ENCODE measurements at regions not wholly inside any gene's neighbourhood (a gene's known extent, or its start where the extent isn't known, plus 50 kb on each side); places are given as distances from the start of the nearest gene placed in this dataset.

DNA sequence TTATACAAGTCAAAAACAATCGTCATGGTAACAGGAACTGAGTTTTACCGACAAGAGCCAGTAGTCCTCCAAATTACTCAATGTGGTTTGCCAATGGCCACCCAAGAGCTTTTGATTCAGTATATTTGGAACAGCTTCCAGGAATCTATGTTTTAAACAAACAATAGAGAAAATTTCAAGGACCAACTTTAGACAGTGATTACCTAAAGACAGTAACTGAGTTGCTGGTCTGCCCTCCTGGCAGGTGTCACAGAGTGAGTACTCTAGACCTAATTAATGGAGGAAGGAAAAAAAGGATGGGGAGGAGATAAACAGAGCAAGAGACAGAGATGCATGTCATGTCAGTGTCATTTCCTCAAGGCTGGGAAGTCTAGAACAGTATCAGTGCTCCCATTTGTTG is 361.3 kb upstream of the BTBD3 start:
- H3K9me3 ChIP-seq (ENCODE audit: control insufficient read depth, insufficient read depth, low read length): no peaks in the 10 kb centered on the region
- H3K4me3 ChIP-seq (ENCODE audit: low read depth, low read length): no peak overlapping the region
- H3K9ac ChIP-seq (ENCODE audit: low read depth, low read length): no peak overlapping the region
- no peaks in the 10 kb centered on the region for H3K27me3 ChIP-seq (ENCODE audit: control insufficient read depth, insufficient read depth, low read length)
- no peaks in the 10 kb centered on the region for H3K36me3 ChIP-seq (ENCODE audit: control insufficient read depth, insufficient read depth, low read length)
- no peaks in the 10 kb centered on the region for H3K4me1 ChIP-seq (ENCODE audit: control insufficient read depth, insufficient read depth, low read length)

DNA sequence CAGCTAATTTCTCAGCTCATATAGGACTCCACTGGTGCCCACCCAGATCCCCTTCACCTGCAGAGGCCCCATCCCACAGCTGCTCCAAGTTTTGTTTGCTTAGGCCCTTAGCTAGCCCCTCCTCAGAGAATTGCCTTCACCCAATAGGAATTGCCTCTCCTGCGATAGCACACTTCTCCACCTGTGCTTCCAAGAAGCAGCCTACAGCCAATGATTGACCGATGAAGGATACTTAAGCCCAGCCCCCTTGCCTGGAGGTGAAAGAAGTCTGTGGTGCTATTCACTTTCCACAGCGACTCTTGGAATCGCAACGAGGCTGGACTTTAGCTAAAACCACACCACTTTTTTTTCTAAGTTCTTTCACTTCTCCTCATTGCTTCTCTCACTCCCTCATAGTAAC is 353.2 kb upstream of the BTBD3 start:
- no peaks in the 10 kb centered on the region for H3K36me3 ChIP-seq (ENCODE audit: control insufficient read depth, insufficient read depth, low read length)
- H3K9ac ChIP-seq (ENCODE audit: low read depth, low read length): no peak overlapping the region
- H3K27me3 ChIP-seq (ENCODE audit: control insufficient read depth, insufficient read depth, low read length): no peaks in the 10 kb centered on the region
- H3K4me1 ChIP-seq (ENCODE audit: control insufficient read depth, insufficient read depth, low read length): no peaks in the 10 kb centered on the region
- H3K9me3 ChIP-seq (ENCODE audit: control insufficient read depth, insufficient read depth, low read length): no peaks in the 10 kb centered on the region
- no peak overlapping the region for H3K4me3 ChIP-seq (ENCODE audit: low read depth, low read length)

DNA sequence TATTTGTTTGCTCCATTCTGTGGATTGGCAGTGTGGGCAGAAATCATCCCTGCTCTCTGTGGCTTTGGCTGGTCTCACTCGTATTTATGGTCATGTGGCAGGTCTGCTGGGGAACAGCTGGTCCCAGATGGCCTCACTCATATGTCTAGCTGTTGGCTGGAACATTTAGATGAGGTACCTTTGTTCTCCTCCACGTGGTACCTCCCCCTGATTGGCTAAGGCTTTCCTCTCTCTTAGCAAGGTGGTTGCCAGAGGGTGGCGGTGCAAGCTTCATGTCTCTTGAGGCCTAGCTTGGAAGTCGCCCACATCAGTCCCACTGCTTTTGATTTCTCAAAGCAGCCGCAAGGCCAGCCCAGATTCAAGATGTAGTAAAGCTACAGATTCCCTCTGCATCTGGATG is 348.5 kb upstream of the BTBD3 start:
- Histone ChIP-seq H3K4me3 (ENCODE audit: low read depth, low read length) (no peak overlapping the region), H3K4me1 (ENCODE audit: control insufficient read depth, insufficient read depth, low read length) (no peaks in the 10 kb centered on the region)

DNA sequence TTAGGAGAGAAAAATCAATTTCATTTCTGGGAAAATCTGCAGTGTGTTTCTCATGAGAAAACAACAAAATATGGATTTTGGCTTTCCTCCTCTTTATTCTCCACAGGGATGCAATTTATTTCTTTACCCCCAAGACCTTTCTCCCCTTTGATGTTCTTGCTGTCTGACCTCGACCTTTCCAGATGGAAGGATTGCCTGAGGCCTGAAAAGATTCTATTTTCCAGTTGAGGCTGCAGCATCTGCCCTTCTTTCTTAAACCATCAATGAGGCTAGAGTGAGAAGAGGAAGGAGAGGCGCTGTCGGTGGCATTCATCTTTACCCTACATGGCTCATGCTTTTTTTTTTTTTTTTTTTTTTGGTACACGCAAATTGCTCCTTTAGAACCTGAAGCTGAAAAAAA is 344.2 kb upstream of the BTBD3 start:
- Histone ChIP-seq H3K27me3 (ENCODE audit: control insufficient read depth, insufficient read depth, low read length) (no peaks in the 10 kb centered on the region), H3K36me3 (ENCODE audit: control insufficient read depth, insufficient read depth, low read length) (no peaks in the 10 kb centered on the region), H3K4me3 (ENCODE audit: low read depth, low read length) (no peak overlapping the region), H3K9me3 (ENCODE audit: control insufficient read depth, insufficient read depth, low read length) (no peaks in the 10 kb centered on the region), H3K9ac (ENCODE audit: low read depth, low read length) (no peak overlapping the region), H3K4me1 (ENCODE audit: control insufficient read depth, insufficient read depth, low read length) (no peaks in the 10 kb centered on the region)

More for the DNA sequence above, 348.5 kb upstream of the BTBD3 start:
- H3K36me3 ChIP-seq (ENCODE audit: control insufficient read depth, insufficient read depth, low read length): no peaks in the 10 kb centered on the region
- H3K9me3 ChIP-seq (ENCODE audit: control insufficient read depth, insufficient read depth, low read length): no peaks in the 10 kb centered on the region
- H3K9ac ChIP-seq (ENCODE audit: low read depth, low read length): no peak overlapping the region
- H3K27me3 ChIP-seq (ENCODE audit: control insufficient read depth, insufficient read depth, low read length): no peaks in the 10 kb centered on the region

DNA sequence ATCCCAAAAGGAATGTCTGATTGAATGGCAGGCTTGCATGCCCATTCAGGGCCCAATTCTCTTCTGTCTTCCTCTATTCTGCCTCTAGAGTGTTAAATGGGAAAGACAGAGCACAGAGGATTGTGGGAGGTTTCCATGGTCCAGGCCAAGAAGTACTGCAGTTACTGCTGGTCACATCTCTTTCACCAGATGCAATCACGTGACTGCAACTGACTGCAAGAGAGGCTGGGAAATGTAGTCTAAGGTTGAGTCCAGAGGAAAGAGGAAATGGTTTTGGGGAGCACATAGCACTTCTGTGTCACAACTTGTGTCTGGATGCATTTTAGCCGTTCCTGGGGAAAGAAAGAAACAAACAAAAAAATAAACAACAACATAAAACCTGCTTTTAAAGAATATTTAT is 336.4 kb upstream of the BTBD3 start:
- H3K4me1 ChIP-seq (ENCODE audit: control insufficient read depth, insufficient read depth, low read length): no peaks in the 10 kb centered on the region
- no peak overlapping the region for H3K9ac ChIP-seq (ENCODE audit: low read depth, low read length)
- no peak overlapping the region for H3K4me3 ChIP-seq (ENCODE audit: low read depth, low read length)
- H3K27me3 ChIP-seq (ENCODE audit: control insufficient read depth, insufficient read depth, low read length): no peaks in the 10 kb centered on the region
- H3K36me3 ChIP-seq (ENCODE audit: control insufficient read depth, insufficient read depth, low read length): no peaks in the 10 kb centered on the region
- no peaks in the 10 kb centered on the region for H3K9me3 ChIP-seq (ENCODE audit: control insufficient read depth, insufficient read depth, low read length)

DNA sequence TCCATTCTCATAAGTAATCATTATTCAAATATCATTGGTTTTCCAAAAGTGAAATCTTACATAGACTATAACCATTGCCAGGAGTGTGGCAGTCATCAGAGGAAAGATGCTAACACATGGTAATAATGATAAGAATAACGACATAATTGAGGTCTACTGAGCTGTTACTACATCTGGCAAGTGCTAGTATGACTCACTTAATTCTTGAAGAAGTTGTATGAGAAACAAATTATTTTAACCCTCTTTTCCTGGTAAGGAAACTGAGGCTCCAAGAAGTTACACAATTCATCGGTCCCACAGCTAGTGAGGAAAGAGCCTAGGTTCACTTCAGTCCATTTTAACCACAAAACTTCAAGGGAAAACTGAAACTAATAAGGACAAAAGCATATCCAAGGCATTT is 335.6 kb upstream of the BTBD3 start:
- Histone ChIP-seq H3K4me3 (ENCODE audit: low read depth, low read length) (no peak overlapping the region), H3K27me3 (ENCODE audit: control insufficient read depth, insufficient read depth, low read length) (no peaks in the 10 kb centered on the region), H3K9me3 (ENCODE audit: control insufficient read depth, insufficient read depth, low read length) (no peaks in the 10 kb centered on the region), H3K4me1 (ENCODE audit: control insufficient read depth, insufficient read depth, low read length) (no peaks in the 10 kb centered on the region), H3K9ac (ENCODE audit: low read depth, low read length) (no peak overlapping the region), H3K36me3 (ENCODE audit: control insufficient read depth, insufficient read depth, low read length) (no peaks in the 10 kb centered on the region)

DNA sequence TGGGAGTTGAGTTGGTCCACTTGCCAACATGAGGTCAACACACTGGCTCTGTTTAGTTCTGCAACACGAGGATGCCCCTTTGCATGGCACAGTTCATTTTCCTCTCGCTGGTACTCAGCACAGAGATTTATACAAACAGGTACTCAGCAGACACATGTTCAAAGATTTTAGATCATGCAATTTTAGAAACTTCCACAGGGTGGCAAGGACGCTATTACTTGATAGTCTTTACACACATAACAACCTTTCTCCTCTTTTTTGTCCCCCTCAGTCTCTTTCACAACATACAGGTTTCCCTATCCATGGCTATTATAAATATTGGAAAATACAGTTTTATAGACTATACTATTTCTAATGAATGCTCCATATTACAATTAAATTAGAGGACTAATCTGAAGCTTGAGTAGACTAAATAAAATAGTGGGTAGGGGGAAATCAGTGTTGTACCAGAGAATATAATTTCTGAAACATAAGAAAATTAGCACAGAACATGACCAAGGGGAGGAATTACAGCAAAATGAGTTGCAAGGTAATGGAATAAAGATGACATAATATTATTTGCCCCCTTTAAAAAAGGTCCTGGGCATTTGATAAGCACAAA is 331.8 kb upstream of the BTBD3 start:
- H3K9ac ChIP-seq (ENCODE audit: low read depth, low read length): no peak overlapping the region
- no peaks in the 10 kb centered on the region for H3K9me3 ChIP-seq (ENCODE audit: control insufficient read depth, insufficient read depth, low read length)
- no peak overlapping the region for H3K4me3 ChIP-seq (ENCODE audit: low read depth, low read length)
- H3K36me3 ChIP-seq (ENCODE audit: control insufficient read depth, insufficient read depth, low read length): no peaks in the 10 kb centered on the region
- no peaks in the 10 kb centered on the region for H3K4me1 ChIP-seq (ENCODE audit: control insufficient read depth, insufficient read depth, low read length)
- H3K27me3 ChIP-seq (ENCODE audit: control insufficient read depth, insufficient read depth, low read length): no peaks in the 10 kb centered on the region

DNA sequence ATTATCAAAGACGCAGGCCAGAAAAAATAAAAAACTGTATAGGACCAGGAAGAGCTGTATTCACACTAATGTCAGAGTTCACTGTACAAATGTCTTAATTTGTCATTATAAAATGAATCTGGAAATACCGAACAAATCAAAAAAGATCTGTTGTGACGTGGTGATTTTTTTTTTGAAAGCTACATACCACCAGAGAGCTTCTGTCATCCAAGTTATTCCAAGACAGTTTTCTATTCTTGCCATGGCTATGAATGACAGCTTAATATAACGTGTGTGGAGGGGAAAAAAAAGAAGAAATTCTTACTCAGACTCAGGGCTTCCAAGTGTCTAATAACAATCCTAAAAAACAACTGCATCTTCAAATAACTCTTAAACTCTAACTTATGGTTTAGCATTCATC is 328.8 kb upstream of the BTBD3 start:
- Histone ChIP-seq H3K9ac (ENCODE audit: low read depth, low read length) (no peak overlapping the region), H3K9me3 (ENCODE audit: control insufficient read depth, insufficient read depth, low read length) (no peaks in the 10 kb centered on the region), H3K4me1 (ENCODE audit: control insufficient read depth, insufficient read depth, low read length) (no peaks in the 10 kb centered on the region), H3K27me3 (ENCODE audit: control insufficient read depth, insufficient read depth, low read length) (no peaks in the 10 kb centered on the region), H3K36me3 (ENCODE audit: control insufficient read depth, insufficient read depth, low read length) (no peaks in the 10 kb centered on the region), H3K4me3 (ENCODE audit: low read depth, low read length) (no peak overlapping the region)

DNA sequence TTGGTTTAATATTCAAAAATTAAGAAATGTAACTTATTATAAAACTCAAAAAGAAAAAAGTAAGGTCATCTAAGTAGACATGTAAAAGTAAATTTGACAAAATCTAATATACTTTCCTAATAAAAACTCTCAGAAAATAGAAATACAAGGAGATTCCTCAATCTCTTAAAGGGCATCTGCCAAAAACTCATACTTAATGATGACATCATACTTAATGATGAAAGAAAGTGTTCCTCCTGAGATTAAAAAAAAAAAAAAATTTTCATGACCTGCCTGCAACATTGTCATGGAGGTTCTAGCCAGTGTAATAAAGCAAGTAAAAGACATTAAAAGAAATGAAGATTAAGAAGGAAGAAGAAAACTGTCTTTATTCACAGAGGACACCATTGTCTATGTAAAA is 325.7 kb upstream of the BTBD3 start:
- no peaks in the 10 kb centered on the region for H3K9me3 ChIP-seq (ENCODE audit: control insufficient read depth, insufficient read depth, low read length)
- no peaks in the 10 kb centered on the region for H3K4me1 ChIP-seq (ENCODE audit: control insufficient read depth, insufficient read depth, low read length)
- no peaks in the 10 kb centered on the region for H3K36me3 ChIP-seq (ENCODE audit: control insufficient read depth, insufficient read depth, low read length)
- H3K4me3 ChIP-seq (ENCODE audit: low read depth, low read length): no peak overlapping the region
- H3K9ac ChIP-seq (ENCODE audit: low read depth, low read length): no peak overlapping the region
- H3K27me3 ChIP-seq (ENCODE audit: control insufficient read depth, insufficient read depth, low read length): no peaks in the 10 kb centered on the region

DNA sequence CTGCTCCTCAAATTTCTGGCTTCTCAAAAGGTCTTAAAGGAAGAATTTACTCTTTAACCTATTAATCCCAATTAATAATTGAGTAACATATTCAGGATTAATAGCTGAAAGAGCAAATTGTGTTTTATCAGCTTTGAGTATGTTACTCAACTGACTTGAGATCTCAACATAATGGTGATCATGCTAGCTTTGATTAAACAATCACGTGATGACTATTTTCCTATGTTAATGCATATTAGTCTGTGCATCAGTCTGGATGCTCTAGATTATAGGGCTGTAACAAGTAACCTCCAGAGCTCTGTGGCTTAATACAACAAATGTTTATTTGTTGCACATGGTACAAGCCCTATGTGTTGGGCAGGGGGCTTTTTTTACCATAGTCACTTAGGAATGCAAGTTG is 313.4 kb upstream of the BTBD3 start:
- Histone ChIP-seq H3K27me3 (ENCODE audit: control insufficient read depth, insufficient read depth, low read length) (no peaks in the 10 kb centered on the region), H3K4me1 (ENCODE audit: control insufficient read depth, insufficient read depth, low read length) (no peaks in the 10 kb centered on the region), H3K36me3 (ENCODE audit: control insufficient read depth, insufficient read depth, low read length) (no peaks in the 10 kb centered on the region), H3K9ac (ENCODE audit: low read depth, low read length) (no peak overlapping the region), H3K4me3 (ENCODE audit: low read depth, low read length) (no peak overlapping the region), H3K9me3 (ENCODE audit: control insufficient read depth, insufficient read depth, low read length) (no peaks in the 10 kb centered on the region)

DNA sequence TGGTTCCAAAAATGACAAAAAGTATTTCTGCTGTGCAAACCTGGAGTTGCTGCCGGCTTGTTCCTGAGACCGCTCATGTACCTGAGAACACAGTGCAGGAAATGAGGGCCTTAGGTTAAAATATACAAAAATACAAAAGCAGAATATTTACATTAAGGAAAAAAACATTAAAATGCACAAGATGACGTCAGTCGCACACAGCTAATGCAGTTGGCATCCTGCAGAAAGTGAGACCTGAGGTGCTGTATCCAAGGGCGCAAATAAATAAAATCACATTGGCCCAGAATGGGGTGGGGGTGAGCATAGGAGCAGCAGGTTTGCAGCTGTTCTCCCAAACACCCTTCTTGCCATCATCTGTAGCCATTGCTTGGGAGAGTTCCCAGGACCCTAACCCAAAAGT is 310.6 kb upstream of the BTBD3 start:
- Histone ChIP-seq H3K4me1 (ENCODE audit: control insufficient read depth, insufficient read depth, low read length) (no peaks in the 10 kb centered on the region), H3K9me3 (ENCODE audit: control insufficient read depth, insufficient read depth, low read length) (no peaks in the 10 kb centered on the region), H3K27me3 (ENCODE audit: control insufficient read depth, insufficient read depth, low read length) (no peaks in the 10 kb centered on the region), H3K36me3 (ENCODE audit: control insufficient read depth, insufficient read depth, low read length) (no peaks in the 10 kb centered on the region), H3K4me3 (ENCODE audit: low read depth, low read length) (no peak overlapping the region), H3K9ac (ENCODE audit: low read depth, low read length) (no peak overlapping the region)

DNA sequence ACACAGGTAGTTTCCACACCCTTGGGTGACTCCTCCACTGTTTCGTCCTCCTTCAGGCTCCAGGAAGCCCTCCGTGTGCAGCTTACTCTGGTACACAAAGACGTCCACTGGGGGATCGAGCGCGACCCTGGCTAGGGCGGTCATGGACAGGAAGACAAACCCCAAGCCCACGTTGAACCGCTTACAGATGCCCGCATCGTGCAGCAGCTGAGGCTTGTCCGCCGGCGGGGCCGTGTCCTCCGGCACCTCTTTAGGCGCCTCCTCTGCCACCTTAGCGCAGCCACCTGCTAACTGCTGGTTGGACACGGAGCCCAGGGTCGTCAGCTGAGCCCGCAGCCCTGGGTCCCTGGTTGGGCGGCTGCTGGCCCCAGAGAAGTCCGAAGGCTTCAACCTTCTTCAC is 309.0 kb upstream of the BTBD3 start:
- Histone ChIP-seq H3K36me3 (ENCODE audit: control insufficient read depth, insufficient read depth, low read length) (no peaks in the 10 kb centered on the region), H3K9me3 (ENCODE audit: control insufficient read depth, insufficient read depth, low read length) (no peaks in the 10 kb centered on the region), H3K4me3 (ENCODE audit: low read depth, low read length) (no peak overlapping the region), H3K9ac (ENCODE audit: low read depth, low read length) (no peak overlapping the region), H3K4me1 (ENCODE audit: control insufficient read depth, insufficient read depth, low read length) (no peaks in the 10 kb centered on the region), H3K27me3 (ENCODE audit: control insufficient read depth, insufficient read depth, low read length) (no peaks in the 10 kb centered on the region)

DNA sequence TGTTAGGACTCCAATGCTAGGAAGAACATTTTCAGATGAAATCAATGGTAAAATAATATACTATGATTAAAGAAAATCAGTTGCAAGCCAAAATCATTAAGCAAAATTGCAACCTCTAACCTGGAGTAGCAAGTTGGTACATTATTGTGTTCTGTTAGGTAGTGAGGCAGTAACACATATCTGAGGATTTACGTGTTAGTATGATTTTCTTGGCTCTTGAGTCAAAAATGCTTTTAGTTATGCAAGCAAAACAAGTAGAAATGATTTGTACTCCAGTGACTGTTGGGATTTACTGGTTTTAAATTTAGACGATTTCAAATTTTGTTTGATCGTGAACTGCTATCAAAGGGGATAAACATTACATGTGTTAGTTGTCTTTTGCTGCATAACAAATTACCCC is 293.0 kb upstream of the BTBD3 start:
- no peaks in the 10 kb centered on the region for H3K9me3 ChIP-seq (ENCODE audit: control insufficient read depth, insufficient read depth, low read length)
- H3K9ac ChIP-seq (ENCODE audit: low read depth, low read length): no peak overlapping the region
- H3K27me3 ChIP-seq (ENCODE audit: control insufficient read depth, insufficient read depth, low read length): no peaks in the 10 kb centered on the region
- no peaks in the 10 kb centered on the region for H3K4me1 ChIP-seq (ENCODE audit: control insufficient read depth, insufficient read depth, low read length)
- H3K4me3 ChIP-seq (ENCODE audit: low read depth, low read length): no peak overlapping the region
- no peaks in the 10 kb centered on the region for H3K36me3 ChIP-seq (ENCODE audit: control insufficient read depth, insufficient read depth, low read length)
